ENCODE measurements at regions not wholly inside any gene's neighbourhood (a gene's known extent, or its start where the extent isn't known, plus 50 kb on each side); places are given as distances from the start of the nearest gene placed in this dataset.

DNA sequence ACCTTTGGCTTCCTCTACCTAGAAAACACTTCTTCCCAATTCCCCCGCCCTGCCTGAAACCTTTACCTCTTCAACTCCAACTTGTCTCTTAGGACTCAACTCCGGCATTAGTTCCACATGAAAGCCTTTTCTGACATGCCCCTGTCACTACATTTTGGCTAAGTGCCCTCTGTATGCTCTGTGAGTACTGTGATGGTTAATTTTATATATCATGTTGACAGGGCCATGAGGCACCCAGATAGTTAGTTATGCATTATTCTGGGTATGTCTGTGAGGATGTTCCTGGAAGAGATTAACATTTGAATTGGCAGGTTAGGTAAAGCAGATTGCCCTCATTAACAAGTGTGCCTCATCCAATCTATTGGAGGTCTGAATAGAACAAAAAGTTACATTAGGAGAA is 75.6 kb upstream of the NCKAP5 start:
- no peak for TF ChIP-seq POLR2AphosphoS5 (IDR thresholded peaks at IDR 0.05)
- TF ChIP-seq, protein P1, sequence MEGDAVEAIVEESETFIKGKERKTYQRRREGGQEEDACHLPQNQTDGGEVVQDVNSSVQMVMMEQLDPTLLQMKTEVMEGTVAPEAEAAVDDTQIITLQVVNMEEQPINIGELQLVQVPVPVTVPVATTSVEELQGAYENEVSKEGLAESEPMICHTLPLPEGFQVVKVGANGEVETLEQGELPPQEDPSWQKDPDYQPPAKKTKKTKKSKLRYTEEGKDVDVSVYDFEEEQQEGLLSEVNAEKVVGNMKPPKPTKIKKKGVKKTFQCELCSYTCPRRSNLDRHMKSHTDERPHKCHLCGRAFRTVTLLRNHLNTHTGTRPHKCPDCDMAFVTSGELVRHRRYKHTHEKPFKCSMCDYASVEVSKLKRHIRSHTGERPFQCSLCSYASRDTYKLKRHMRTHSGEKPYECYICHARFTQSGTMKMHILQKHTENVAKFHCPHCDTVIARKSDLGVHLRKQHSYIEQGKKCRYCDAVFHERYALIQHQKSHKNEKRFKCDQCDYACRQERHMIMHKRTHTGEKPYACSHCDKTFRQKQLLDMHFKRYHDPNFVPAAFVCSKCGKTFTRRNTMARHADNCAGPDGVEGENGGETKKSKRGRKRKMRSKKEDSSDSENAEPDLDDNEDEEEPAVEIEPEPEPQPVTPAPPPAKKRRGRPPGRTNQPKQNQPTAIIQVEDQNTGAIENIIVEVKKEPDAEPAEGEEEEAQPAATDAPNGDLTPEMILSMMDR (IDR thresholded peaks at IDR 0.05): no peak
